ENCODE measurements at regions not wholly inside any gene's neighbourhood (a gene's known extent, or its start where the extent isn't known, plus 50 kb on each side); places are given as distances from the start of the nearest gene placed in this dataset.

- no peak for DNase-seq
These were observed 400.2 kb upstream of the GOLIM4 start for GRCh38 chr3:168495932-168496331.

DNA sequence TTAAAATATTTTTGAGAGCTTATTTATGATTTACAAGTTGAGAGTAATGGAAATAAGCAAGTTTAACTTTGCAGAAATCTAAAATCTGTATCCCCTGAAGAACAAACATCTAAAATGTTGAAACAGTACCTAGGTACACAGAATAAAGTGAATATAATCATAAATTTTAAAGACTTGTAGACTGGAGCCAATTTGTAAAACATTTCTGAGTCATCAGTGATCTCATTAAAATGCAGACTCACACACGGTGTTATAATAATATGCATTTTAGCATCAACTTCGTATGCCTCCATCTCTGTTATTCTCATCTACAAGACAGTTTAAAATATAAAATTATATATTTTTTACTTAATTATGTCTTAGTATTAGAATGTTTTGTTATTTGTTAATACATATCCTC, 399.5 kb upstream of the GOLIM4 start:
- no peak for DNase-seq

GRCh38 chr3:168493412-168494205, 397.9 kb upstream of the GOLIM4 start:
- DNase-seq = no peak

- no peak for DNase-seq
These were observed 395.3 kb upstream of the GOLIM4 start for GRCh38 chr3:168490981-168491380.

DNA sequence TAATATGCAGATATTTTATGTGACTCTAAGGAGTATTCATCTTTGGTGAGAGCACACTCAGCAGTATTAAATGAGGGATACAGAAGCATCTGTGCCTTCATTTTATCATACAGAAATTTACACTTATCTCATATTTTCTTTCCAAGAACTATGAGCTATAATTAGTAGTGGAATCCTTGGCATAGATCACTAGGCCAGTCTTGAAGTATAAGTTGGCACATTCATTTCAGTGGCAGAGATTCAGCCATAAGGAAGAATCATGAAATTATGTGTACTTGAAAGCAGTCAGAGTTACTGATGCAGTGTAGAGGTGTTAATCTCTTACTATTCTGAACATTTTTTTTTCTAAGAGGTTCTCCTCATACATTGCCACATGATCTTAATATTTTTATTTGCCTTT, 393.6 kb upstream of the GOLIM4 start:
- no peak for DNase-seq

DNA sequence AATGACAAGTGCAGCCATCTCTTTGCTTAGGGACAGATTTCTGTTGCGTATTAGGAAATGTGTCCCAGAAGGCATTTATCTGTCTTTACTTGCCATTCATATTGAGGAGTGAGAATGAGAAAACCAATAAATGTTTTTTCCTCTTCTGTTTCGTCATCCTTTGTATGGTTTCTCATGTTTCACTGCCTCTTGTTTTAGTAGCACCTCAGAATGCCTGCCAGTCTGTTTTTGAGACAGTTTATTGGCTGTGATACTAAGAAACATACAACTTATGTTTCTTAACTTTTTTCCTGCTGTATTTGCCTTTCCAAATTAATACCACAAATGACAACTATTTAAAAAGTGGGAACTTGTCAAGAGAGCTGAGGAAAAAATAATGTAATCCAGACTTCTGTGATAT, 390.2 kb upstream of the GOLIM4 start:
- DNase-seq = no peak

DNA sequence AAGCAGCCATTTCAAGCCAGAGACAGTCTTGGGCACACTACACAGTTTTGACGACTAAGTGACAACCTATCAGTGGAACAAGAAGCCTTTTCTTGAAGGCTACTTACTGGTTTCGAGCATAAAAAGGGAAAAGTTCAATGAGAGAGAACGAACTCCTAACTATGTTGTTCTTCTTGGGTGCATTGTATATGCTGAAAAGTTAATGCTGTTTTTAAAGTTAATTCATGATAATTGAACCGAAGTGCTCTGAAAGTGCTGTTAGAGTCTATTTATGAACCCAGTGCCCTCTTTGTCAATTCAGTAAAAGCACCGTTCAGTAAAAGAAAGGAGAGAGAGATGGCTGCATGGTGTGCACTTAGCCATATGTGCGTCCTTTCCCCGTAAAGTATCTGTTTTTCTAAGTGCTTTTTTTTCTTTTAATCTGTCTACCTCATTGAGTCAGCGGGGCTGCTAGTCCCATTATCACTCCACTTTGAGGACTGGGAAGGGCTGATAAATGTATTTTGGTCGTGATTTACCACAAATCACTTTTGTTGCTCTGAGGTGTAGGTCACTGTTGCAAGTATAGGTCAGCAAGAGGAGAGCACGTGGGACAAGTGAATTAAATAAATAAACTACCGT, 380.7 kb upstream of the GOLIM4 start:
- no peak for DNase-seq

- DNase-seq = no peak
These were observed 380.0 kb upstream of the GOLIM4 start for GRCh38 chr3:168475704-168476103.

DNA sequence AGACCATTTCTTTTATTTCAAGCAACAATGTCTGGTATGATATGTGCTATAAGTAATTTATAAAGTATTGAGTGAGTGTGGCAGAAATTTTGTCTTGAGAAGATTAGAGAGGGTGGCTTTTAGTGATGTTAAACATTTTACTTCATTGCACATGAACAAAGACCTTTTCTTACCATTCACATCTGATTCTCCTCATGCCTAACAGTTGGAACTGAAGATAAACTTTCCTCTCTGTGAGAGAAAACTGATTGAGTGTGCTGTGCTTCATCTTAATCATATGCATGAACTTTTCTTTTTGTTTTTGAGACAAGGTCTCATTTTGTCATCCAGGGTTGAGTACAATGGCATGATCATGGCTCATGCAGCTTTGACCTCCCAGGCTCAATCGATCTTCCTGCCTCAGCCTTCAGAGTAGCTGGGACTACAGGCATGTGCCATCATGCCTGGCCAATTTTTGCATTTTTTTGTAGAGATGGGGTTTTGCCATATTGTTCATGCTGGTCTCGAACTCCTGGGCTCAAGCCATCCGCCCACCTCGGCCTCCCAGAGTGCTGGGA, 377.7 kb upstream of the GOLIM4 start:
- no peak for DNase-seq

GRCh38 chr3:168472783-168473182, 377.1 kb upstream of the GOLIM4 start:
- no peak for DNase-seq

- DNase-seq = no peak
These were observed 374.7 kb upstream of the GOLIM4 start for GRCh38 chr3:168470380-168470779.

GRCh38 chr3:168469436-168469835, 373.7 kb upstream of the GOLIM4 start:
- DNase-seq = no peak

- DNase-seq = peak; percentile 40
These were observed 371.5 kb upstream of the GOLIM4 start for GRCh38 chr3:168467115-168467714.

DNA sequence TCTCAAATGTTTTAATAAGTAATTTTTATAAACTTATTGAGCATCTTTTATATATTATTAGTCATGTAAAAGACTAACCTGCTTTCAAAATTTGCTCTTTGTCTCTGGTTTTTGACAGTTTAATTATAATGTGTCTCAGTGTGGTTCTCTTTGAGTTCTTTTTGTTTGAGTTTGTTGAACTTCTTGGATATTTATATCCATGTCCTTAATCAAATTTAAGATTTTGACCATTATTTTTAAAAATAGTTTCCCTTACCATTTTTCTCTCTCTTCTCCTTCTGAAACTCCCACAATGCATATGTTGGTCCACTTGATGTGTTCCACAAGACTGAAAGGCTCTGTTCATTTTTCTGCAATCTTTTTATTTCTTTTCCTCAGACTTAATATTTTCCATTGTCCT, 366.1 kb upstream of the GOLIM4 start:
- DNase-seq = no peak

- no peak for DNase-seq
These were observed 363.6 kb upstream of the GOLIM4 start for GRCh38 chr3:168459226-168459784.

GRCh38 chr3:168457954-168458539, 362.3 kb upstream of the GOLIM4 start:
- no peak for DNase-seq

GRCh38 chr3:168455814-168456213, 360.1 kb upstream of the GOLIM4 start:
- DNase-seq = no peak

DNA sequence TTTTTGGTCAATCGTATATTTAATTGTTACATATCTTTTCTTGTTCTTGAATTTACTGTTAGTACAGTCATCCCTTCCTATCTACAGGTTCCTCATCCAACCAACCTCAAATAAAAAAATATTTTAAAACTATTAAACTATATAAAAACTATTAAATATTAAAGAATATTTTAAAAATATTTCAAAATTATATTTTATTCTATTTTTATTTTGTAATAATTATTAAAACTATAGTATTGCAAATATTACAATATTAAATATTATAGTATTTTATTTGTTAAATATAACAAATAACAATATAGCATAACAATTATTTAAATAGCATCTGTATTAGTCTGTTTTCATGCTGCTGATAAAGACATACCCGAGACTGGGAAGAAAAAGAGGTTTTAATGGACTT, 357.9 kb upstream of the GOLIM4 start:
- DNase-seq = no peak

GRCh38 chr3:168443965-168444364, 348.2 kb upstream of the GOLIM4 start:
- no peak for DNase-seq

DNA sequence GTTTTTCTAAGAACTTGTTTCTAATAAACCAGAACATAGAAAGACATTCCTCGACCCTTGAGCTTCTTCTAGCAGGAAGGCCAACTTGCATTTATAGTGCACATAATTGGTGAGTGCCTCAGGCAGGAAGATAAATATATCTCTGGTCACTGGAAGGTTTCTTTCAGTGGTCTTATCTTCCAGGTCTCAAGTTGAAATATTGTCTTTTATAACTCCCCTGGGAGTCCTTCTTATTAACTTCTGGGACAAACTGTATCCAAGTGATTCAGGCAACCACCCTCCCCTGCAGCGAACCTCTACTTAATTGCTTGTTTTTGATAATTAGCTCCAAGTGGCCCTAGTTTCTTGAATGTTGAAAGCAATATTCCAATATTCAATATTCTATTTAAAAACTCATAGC, 346.8 kb upstream of the GOLIM4 start:
- DNase-seq = no peak

DNA sequence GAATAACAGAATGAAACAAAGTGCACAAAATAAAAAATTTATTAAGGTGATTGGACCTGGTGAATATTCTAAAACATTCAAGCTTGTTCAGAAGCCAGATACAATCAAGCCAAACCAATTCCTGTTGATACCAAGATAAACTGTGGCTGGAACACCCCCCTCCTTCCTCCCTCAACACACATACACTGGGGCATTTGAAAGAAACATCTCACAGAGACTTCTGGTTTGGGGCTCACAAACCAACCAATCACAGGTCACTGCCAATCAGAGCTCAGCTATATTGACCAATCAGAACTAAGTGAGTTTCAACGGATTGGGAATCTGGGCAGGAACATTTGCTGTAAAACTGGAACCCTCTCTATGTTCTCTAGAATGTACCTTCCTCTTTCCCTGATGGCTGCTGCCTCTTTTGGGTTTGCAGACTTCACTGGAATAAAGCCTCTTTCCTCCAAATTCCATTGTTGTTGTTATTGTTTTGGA, 340.6 kb upstream of the GOLIM4 start:
- DNase-seq = no peak

DNA sequence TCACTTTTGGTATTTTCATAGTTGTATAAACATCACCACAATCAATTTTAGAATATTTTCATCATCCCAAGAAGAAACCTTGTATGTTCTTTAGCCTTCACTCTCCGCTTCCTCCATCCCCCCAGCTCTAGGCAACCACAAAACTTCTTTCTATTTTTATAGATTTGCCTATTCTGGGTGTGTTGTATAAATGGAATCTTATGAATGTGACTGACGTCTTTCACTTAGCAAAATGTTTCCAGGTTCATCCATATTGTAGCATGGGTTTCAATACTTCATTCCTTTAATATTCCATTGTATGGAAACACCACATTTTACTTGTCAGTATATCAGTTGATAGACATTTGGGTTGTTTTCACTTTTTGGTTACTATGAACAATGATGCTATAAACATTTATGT, 335.8 kb upstream of the GOLIM4 start:
- DNase-seq = no peak

- DNase-seq = peak; percentile 25
These were observed 332.2 kb upstream of the GOLIM4 start for GRCh38 chr3:168427835-168428475.

Data from GDM1 (cell line).